ENCODE measurements at regions not wholly inside any gene's neighbourhood (a gene's known extent, or its start where the extent isn't known, plus 50 kb on each side); places are given as distances from the start of the nearest gene placed in this dataset.

GRCh38 chr2:17190527-17190926 lies 327.7 kb downstream of the RAD51AP2 start (continued):
- TF ChIP-seq, protein P1, sequence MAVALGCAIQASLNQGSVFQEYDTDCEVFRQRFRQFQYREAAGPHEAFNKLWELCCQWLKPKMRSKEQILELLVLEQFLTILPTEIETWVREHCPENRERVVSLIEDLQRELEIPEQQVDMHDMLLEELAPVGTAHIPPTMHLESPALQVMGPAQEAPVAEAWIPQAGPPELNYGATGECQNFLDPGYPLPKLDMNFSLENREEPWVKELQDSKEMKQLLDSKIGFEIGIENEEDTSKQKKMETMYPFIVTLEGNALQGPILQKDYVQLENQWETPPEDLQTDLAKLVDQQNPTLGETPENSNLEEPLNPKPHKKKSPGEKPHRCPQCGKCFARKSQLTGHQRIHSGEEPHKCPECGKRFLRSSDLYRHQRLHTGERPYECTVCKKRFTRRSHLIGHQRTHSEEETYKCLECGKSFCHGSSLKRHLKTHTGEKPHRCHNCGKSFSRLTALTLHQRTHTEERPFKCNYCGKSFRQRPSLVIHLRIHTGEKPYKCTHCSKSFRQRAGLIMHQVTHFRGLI (tag by site-specific recombination; IDR thresholded peaks at IDR 0.05), result no peak
- TF ChIP-seq KLF9 (tag by site-specific recombination; IDR thresholded peaks at IDR 0.05; ENCODE audit: low read depth), result no peak
- TF ChIP-seq TRIM28 (IDR thresholded peaks at IDR 0.05; ENCODE audit: borderline replicate concordance, low read length), result no peak
- no peak for TF ChIP-seq ZNF645 (tag by site-specific recombination; IDR thresholded peaks at IDR 0.05)

GRCh38 chr2:17188721-17189120 lies 329.5 kb downstream of the RAD51AP2 start:
- TF ChIP-seq, protein P1 (tag by site-specific recombination; IDR thresholded peaks at IDR 0.05), result no peak
- no peak for TF ChIP-seq HOXA7 (CRISPR knock-in tag; IDR thresholded peaks at IDR 0.05; ENCODE audit: borderline replicate concordance)
- TF ChIP-seq MYNN (tag by site-specific recombination; IDR thresholded peaks at IDR 0.05; ENCODE audit: borderline replicate concordance), result no peak
- TF ChIP-seq ZNF513 (tag by site-specific recombination; IDR thresholded peaks at IDR 0.05), result no peak
- no peak for TF ChIP-seq ZNF623 (tag by site-specific recombination; IDR thresholded peaks at IDR 0.05)
- no peak for TF ChIP-seq ZBTB44 (tag by site-specific recombination; IDR thresholded peaks at IDR 0.05)
- TF ChIP-seq ZFP37 (tag by site-specific recombination; IDR thresholded peaks at IDR 0.05), result no peak
- no peak for TF ChIP-seq ZNF175 (tag by site-specific recombination; IDR thresholded peaks at IDR 0.05)
- no peak for TF ChIP-seq PRDM4 (tag by site-specific recombination; IDR thresholded peaks at IDR 0.05)
- TF ChIP-seq REPIN1 (tag by site-specific recombination; IDR thresholded peaks at IDR 0.05; ENCODE audit: low read depth), result no peak
- no peak for TF ChIP-seq GLI4 (tag by site-specific recombination; IDR thresholded peaks at IDR 0.05)
- no peak for TF ChIP-seq ZNF121 (tag by site-specific recombination; IDR thresholded peaks at IDR 0.05)
- no peak for TF ChIP-seq ZNF146 (tag by site-specific recombination; IDR thresholded peaks at IDR 0.05)
- no peak for TF ChIP-seq ZNF692 (tag by site-specific recombination; IDR thresholded peaks at IDR 0.05)
- TF ChIP-seq ZEB2 (tag by site-specific recombination; IDR thresholded peaks at IDR 0.05), result no peak
- no peak for TF ChIP-seq TCF7L2 (IDR thresholded peaks at IDR 0.05; ENCODE audit: borderline replicate concordance, low read depth, low read length)
- no peak for TF ChIP-seq ZNF704 (tag by site-specific recombination; IDR thresholded peaks at IDR 0.05)
- TF ChIP-seq IKZF3 (tag by site-specific recombination; IDR thresholded peaks at IDR 0.05), result no peak
- H3K9me3 ChIP-seq (ENCODE audit: control insufficient read depth, insufficient read depth, low read depth, low read length), result no peaks in the 10 kb centered on the region
- POLR2A ChIA-PET, result no interaction called here
- H3K36me3 ChIP-seq (ENCODE audit: control insufficient read depth in 2 of 2, insufficient read depth in 1 of 2, low read length in 2 of 2), result no peaks in the 10 kb centered on the region
- H3K27ac ChIP-seq (ENCODE audit: extremely low read depth, low read depth, low read length), result no peak overlapping the region
- CTCF ChIA-PET, result interaction anchor here (0.5 kb wide), 1 partner anchor 1245 kb away, joined by 3 read pairs; no protein-coding TSS in a partner anchor
- H3K4me1 ChIP-seq (ENCODE audit: control insufficient read depth, insufficient read depth, low read length), result no peaks in the 10 kb centered on the region
- no peak overlapping the region for H3K4me3 ChIP-seq (ENCODE audit: low read depth, low read length)
